ENCODE measurements at regions not wholly inside any gene's neighbourhood (a gene's known extent, or its start where the extent isn't known, plus 50 kb on each side); places are given as distances from the start of the nearest gene placed in this dataset.
"Not testable (repeated sequence)": the region's sequence is repeated elsewhere in the genome, so short reads cannot be mapped to it uniquely, and the experiment has no call there.

- TF ChIP-seq CTCF (optimal IDR thresholded peaks at IDR 0.05 in 1 of 3, IDR thresholded peaks at IDR 0.05 in 1 of 3, conservative IDR thresholded peaks at IDR 0.05 in 1 of 3; ENCODE audit: extremely low read depth in 1 of 3, insufficient read depth in 2 of 3, low read length in 3 of 3); EZH2 (IDR thresholded peaks at IDR 0.05; ENCODE audit: low read length): not testable (repeated sequence)
These were observed 50.0 kb upstream of the METTL9 start for GRCh38 chr16:21549396-21549795.
